ENCODE measurements at regions not wholly inside any gene's neighbourhood (a gene's known extent, or its start where the extent isn't known, plus 50 kb on each side); places are given as distances from the start of the nearest gene placed in this dataset.
A peak's percentile ranks its signal among the peaks of the same experiment; 100 is the strongest.

DNA sequence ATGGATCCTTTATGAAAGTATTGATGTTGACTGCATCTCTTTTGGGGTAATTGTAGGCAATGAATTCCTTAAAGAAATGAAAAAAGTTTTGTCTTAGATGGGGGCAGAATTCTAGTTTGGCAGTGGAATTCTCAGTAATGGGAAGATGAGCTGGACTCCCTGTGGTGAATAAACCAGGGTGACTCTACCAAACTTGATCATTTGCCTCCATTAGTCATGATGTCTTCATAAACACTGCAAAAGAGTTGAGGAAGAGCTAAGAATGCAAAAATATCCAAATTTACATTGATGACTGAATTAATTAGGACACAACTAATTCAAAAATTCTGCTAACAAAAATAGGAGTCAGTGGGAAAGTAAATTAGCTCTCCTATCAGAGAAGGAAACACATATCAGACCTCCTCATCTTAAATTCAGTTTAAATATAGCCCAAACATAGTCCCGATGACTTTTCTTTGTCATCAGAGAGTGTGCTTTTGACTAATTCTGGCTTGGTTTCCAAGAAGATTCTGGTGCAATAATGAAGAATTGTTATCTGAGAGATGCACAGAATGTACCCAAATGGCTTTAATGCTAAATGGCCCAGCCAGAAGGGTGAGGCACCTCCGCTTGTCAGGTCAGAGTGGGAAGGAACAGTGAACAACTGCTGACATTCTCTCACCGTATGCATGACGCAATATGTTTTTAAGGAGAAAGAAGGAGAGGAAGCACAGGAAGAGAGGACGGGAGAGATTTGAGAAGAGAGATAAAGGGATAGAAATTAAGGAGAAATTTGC, 525.1 kb downstream of the LMO4 start:
- H3K4me3 Mint-ChIP-seq = no peak overlapping the region
- H3K9me3 Mint-ChIP-seq = peaks cover 0 to 3% (median 0%) of the 10 kb centered on the region in 6 donors
- peaks cover 0 to 5% (median 3%) of the 10 kb centered on the region in 3 donors for H3K27me3 Mint-ChIP-seq (ENCODE audit: low read depth in 3 of 3)
- H3K27ac Mint-ChIP-seq = no peak overlapping the region
- H3K36me3 Mint-ChIP-seq = no peaks in the 10 kb centered on the region
- H3K4me1 Mint-ChIP-seq = no peaks in the 10 kb centered on the region
- DNase-seq = no peak

DNA sequence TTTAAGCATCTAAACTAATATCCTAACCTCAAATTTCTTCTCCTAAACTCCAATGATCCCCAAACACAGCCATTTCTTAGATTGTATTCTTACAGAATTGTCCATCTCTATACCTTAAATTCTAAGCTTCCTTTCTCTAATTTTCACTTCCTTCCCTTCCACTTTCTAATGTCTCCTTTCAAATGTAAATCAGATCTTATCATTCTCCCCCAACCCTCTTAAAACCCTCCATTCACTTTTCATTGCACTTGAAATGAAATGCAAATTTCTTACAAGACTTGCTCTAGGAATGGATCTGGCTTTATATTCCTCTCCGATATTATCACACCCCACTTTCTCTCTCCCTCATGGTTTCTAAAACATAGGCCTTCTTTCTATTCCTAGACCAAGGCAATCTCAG, 534.6 kb downstream of the LMO4 start:
- DNase-seq = no peak
- Mint-ChIP-seq H3K27me3 (ENCODE audit: low read depth in 3 of 3) (peaks cover 0 to 3% (median 1%) of the 10 kb centered on the region in 3 donors), H3K27ac (no peak overlapping the region), H3K36me3 (peaks cover 0 to 3% (median 0%) of the 10 kb centered on the region in 3 donors), H3K4me3 (no peak overlapping the region), H3K4me1 (peaks cover 8 to 11% of the 10 kb centered on the region in 2 donors), H3K9me3 (peaks cover 0 to 11% (median 1%) of the 10 kb centered on the region in 6 donors)

DNA sequence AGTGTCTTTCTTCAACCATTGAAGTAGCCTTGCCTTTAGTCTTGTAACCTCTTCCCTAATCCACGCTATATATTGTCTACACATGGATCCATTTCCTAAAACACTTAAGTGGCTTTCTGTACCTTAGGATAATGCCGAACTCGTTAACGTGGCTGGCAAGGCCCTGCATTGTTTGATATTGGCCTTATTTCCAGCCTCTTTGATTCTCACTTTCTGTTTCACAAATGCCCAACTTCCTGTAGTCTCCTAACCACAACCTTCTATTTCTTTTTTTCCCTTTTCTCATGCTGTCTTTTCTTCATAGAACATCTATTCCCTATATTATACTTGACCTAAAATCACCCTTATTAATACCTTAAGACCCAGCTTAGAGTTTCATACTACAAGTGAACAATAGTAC, 536.0 kb downstream of the LMO4 start:
- peaks cover 8 to 11% of the 10 kb centered on the region in 2 donors for H3K4me1 Mint-ChIP-seq
- peaks cover 0 to 3% (median 1%) of the 10 kb centered on the region in 3 donors for H3K27me3 Mint-ChIP-seq (ENCODE audit: low read depth in 3 of 3)
- peaks cover 0 to 3% (median 0%) of the 10 kb centered on the region in 3 donors for H3K36me3 Mint-ChIP-seq
- peak overlapping the region in 5 of 6 donors; percentile 0 to 78 (median 38) for H3K27ac Mint-ChIP-seq
- H3K9me3 Mint-ChIP-seq = peaks cover 0 to 11% (median 1%) of the 10 kb centered on the region in 6 donors
- H3K4me3 Mint-ChIP-seq = peak overlapping the region; percentile 22 to 45 (median 27)
- peak in 1 of 3 donors; percentile 4 for DNase-seq

DNA sequence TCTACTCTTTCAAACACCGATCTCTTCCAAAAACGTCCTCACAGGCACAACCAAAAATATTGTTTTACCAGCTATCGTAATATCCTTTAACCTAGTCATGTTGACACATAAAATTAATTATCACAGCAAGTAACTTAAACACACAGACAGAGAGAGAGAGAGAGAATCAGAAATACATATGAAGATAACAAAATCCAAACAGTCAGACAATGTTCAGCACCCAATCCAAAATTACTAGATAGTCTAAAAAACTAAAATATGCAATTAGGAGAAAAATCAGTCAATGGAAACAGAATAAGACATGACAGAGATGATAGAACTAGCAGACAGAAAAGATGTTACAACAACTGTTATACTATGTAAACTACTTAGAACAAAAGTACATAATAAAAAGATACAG, 537.7 kb downstream of the LMO4 start:
- DNase-seq = no peak
- H3K27me3 Mint-ChIP-seq (ENCODE audit: low read depth in 3 of 3) = peaks cover 0 to 6% (median 1%) of the 10 kb centered on the region in 3 donors
- H3K4me3 Mint-ChIP-seq = no peak overlapping the region
- no peak overlapping the region for H3K27ac Mint-ChIP-seq
- H3K36me3 Mint-ChIP-seq = peaks cover 0 to 3% (median 0%) of the 10 kb centered on the region in 3 donors
- peaks cover 0 to 11% (median 1%) of the 10 kb centered on the region in 6 donors for H3K9me3 Mint-ChIP-seq
- peaks cover 8 to 11% of the 10 kb centered on the region in 2 donors for H3K4me1 Mint-ChIP-seq

DNA sequence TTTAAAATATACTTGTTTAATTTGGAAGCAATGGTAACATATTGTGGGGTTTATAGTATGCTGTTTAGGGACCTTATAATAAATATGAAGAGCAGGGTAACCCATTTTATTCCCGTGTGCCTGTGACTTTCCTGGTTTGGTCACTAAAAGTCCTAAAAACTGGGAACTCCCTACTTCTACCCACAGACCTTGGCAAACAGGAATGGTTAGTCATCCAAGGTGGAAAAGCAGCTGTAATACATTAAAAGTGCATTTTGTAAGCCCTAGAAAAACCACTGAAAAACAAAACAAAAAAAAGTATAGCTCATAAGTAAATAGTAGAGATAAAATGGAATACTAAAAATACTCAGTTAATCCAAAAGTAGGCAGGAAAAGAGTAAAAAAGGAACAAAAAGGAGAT, 538.9 kb downstream of the LMO4 start:
- Mint-ChIP-seq H3K27ac (no peak overlapping the region), H3K27me3 (ENCODE audit: low read depth in 3 of 3) (peaks cover 0 to 6% (median 3%) of the 10 kb centered on the region in 3 donors), H3K4me1 (peaks cover 8 to 17% of the 10 kb centered on the region in 2 donors), H3K9me3 (peaks cover 0 to 11% (median 1%) of the 10 kb centered on the region in 6 donors), H3K36me3 (peaks cover 0 to 3% (median 0%) of the 10 kb centered on the region in 3 donors), H3K4me3 (no peak overlapping the region)
- DNase-seq = no peak

DNA sequence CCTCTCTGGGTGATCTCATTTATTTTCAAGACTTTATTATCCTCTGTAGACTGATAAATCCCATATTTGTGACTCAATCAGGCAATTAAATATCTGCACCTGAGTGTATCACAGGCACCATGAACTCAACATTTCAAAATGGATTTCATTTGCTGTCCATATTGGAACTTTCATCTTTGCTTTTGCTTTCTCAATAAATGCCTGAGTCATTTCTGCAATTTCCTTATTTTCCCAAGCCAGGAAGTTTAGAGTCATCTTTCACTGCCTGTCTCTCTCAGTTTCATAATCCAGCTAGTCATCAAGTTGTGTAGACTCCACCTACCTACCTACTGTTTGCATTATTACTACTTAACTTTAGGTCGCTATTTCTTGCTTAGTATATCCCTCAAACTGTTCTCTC, 540.9 kb downstream of the LMO4 start:
- Mint-ChIP-seq H3K9me3 (peaks cover 0 to 11% (median 0%) of the 10 kb centered on the region in 6 donors), H3K4me1 (peaks cover 5 to 11% of the 10 kb centered on the region in 2 donors), H3K27ac (no peak overlapping the region), H3K27me3 (ENCODE audit: low read depth in 3 of 3) (peaks cover 0 to 6% (median 1%) of the 10 kb centered on the region in 3 donors), H3K36me3 (peaks cover 0 to 3% (median 0%) of the 10 kb centered on the region in 3 donors), H3K4me3 (no peak overlapping the region)
- DNase-seq = no peak

DNA sequence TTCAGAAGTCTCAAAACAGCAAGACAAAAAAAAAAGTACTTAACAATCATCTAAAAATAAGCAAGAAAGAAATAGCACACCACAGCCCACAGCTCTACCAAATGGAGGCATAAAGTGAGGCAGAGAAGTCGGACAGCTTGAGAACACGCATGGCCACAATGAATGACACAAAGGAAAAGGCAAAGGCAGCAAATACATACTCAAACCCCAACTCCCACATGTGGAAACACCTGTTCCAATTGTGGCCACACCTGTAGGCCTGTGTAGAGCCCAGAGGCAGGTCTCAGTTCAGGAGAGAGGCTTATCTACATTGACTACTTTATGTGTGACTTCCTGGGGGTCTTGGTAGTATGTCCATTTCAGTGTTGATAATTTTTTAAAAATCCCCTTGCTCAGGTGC, 543.5 kb downstream of the LMO4 start:
- H3K27ac Mint-ChIP-seq = peak overlapping the region in 2 of 6 donors; percentile 40 to 67
- peak overlapping the region in 1 of 5 donors; percentile 33 for H3K4me3 Mint-ChIP-seq
- peaks cover 0 to 6% of the 10 kb centered on the region in 2 donors for H3K4me1 Mint-ChIP-seq
- H3K9me3 Mint-ChIP-seq = no peaks in the 10 kb centered on the region
- H3K27me3 Mint-ChIP-seq (ENCODE audit: low read depth in 3 of 3) = peaks cover 0 to 4% (median 1%) of the 10 kb centered on the region in 3 donors
- DNase-seq = peak in 2 of 3 donors; percentile 6 to 7
- H3K36me3 Mint-ChIP-seq = no peaks in the 10 kb centered on the region

DNA sequence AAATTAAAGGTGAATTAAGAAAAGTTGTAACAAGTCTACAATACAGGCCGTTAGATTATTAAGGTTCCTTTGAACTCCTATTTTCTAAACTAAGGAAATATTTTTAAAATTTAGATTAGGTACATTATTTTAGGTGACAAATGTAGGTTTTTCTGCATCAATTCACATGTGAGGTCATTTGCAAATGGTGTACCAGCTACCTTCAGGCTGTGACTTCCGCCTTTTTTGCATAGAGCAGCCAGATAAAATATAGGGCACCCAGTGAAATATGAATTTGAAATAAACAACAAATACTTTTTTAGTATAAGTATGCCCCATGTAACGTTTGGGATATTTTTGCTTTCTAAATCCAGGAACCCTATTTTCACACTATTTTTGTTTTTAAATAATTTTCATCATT, 544.0 kb downstream of the LMO4 start:
- no peak overlapping the region for H3K4me3 Mint-ChIP-seq
- H3K27me3 Mint-ChIP-seq (ENCODE audit: low read depth in 3 of 3) = peaks cover 0 to 2% (median 1%) of the 10 kb centered on the region in 3 donors
- H3K36me3 Mint-ChIP-seq = no peaks in the 10 kb centered on the region
- DNase-seq = no peak
- no peak overlapping the region for H3K27ac Mint-ChIP-seq
- H3K9me3 Mint-ChIP-seq = no peaks in the 10 kb centered on the region
- H3K4me1 Mint-ChIP-seq = peaks cover 0 to 6% of the 10 kb centered on the region in 2 donors

DNA sequence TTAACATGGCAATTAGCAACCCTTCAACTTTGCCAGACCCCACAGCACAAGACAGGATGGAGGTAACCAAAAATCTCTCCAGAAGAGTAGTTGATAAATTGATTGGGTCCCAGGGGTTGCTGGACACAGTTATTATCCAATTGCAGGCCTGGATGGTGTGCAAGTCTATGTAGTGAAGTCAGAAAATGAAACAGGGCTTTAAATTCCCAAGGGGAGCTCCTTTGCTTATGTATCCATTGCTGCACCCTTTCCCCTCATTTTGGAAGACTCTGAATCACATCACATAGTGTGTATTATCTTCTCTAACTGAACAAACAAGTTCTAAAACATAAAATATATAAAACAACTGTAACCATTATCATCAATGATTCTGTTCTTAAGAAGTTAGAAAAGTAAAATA, 550.2 kb downstream of the LMO4 start:
- peaks cover 0 to 3% (median 0%) of the 10 kb centered on the region in 3 donors for H3K27me3 Mint-ChIP-seq (ENCODE audit: low read depth in 3 of 3)
- H3K36me3 Mint-ChIP-seq = no peaks in the 10 kb centered on the region
- no peak overlapping the region for H3K27ac Mint-ChIP-seq
- no peak overlapping the region for H3K4me3 Mint-ChIP-seq
- H3K9me3 Mint-ChIP-seq = no peaks in the 10 kb centered on the region
- DNase-seq = no peak
- no peaks in the 10 kb centered on the region for H3K4me1 Mint-ChIP-seq

DNA sequence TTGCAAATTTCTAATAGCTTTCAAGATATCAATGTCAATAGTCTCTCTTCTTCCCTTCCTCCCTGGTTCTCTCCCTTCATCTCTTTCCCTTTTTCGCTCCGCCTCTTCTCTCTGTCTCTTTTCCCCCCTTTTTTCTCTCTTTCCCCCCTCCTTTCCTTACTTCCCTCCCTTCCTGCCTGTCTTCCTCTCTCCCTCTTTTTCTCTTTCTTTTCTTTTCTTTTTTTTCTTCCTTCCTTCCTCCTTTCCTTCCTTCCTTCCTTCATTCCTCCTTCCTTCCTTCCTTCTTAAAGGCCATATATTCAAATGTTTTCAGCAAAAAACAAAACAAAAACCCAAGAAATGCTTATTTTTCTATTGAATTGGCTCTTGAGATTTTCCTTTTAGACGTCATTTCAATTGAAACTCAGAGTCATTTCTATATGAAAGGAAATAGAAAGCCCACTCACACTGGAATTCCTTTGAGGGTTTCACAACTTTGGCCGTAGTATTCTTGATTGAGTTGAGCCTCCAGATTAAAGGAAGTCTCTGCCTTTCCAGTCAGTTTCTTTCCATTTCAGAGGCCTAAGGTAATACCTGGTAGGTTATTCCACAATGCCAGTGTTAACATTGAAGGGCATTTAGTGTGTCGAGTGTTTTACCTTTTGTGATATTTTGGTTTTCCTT, 551.5 kb downstream of the LMO4 start:
- Mint-ChIP-seq H3K36me3 (no peaks in the 10 kb centered on the region), H3K9me3 (no peaks in the 10 kb centered on the region), H3K27me3 (ENCODE audit: low read depth in 3 of 3) (peaks cover 0 to 3% (median 0%) of the 10 kb centered on the region in 3 donors), H3K27ac (no peak overlapping the region), H3K4me1 (no peaks in the 10 kb centered on the region), H3K4me3 (no peak overlapping the region)
- DNase-seq = no peak

DNA sequence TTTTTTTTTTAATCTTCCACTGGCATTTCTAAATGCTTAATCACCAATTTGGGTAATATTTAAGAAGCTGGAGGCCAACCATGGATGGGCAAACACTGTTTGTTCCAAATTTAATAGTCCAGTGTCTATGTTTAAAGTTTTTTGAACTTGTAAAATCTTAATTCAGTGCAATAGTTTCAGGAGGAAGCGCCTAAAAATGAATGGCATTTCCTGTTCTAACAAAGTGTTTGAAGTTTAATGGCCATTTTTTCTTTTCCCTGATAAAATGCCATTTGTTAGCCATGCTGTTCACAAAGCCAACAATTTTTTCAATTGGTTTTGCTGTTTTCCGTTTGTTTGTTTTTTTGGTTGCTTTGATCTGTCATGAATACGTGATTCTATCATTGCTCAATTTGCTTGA, 552.1 kb downstream of the LMO4 start:
- no peaks in the 10 kb centered on the region for H3K36me3 Mint-ChIP-seq
- no peak overlapping the region for H3K27ac Mint-ChIP-seq
- no peak overlapping the region for H3K4me3 Mint-ChIP-seq
- no peak for DNase-seq
- no peaks in the 10 kb centered on the region for H3K4me1 Mint-ChIP-seq
- peaks cover 0 to 3% (median 0%) of the 10 kb centered on the region in 3 donors for H3K27me3 Mint-ChIP-seq (ENCODE audit: low read depth in 3 of 3)
- no peaks in the 10 kb centered on the region for H3K9me3 Mint-ChIP-seq

DNA sequence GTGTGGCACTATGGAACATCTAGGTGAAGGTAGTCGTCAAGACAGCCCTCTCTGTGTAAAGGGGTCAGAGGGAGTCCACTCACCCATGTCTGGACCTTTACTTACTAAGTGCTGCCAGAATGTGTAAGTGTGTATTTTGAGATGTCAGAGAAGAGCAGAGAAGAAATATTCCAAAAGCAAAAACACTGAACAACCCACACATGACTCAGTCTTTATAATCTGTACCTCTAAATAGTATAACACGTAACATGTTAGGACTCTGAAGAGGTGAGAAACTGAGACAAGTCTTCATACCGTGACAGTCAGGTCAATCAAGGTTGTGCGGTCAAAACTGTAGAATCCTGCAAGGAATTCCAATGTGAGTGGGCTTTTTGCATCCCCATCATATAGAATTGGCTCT, 555.2 kb downstream of the LMO4 start:
- no peak overlapping the region for H3K27ac Mint-ChIP-seq
- DNase-seq = no peak
- H3K36me3 Mint-ChIP-seq = no peaks in the 10 kb centered on the region
- H3K4me1 Mint-ChIP-seq = no peaks in the 10 kb centered on the region
- no peak overlapping the region for H3K4me3 Mint-ChIP-seq
- H3K9me3 Mint-ChIP-seq = no peaks in the 10 kb centered on the region
- H3K27me3 Mint-ChIP-seq (ENCODE audit: low read depth in 3 of 3) = peaks cover 0 to 5% (median 4%) of the 10 kb centered on the region in 3 donors

DNA sequence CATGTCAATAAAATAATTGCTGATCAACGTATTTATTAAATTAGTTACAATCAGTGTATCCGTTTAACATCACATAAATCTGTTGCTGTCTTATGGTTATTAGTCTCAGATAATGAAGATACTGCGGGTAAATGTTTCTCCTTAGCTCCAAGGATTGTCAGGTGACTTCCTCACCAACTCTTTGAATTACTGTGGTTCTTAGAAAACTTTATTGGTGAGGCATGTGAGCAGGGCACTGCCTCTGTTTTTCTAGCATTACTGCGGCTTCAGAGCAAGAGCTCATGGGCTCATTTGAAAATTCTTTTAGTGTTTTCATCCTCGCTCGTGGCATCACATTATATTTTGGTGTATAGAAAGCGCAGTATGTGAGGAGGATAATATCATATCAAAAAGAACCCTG, 555.9 kb downstream of the LMO4 start:
- DNase-seq = no peak
- no peaks in the 10 kb centered on the region for H3K36me3 Mint-ChIP-seq
- H3K27me3 Mint-ChIP-seq (ENCODE audit: low read depth in 3 of 3) = peaks cover 0 to 5% (median 4%) of the 10 kb centered on the region in 3 donors
- H3K27ac Mint-ChIP-seq = no peak overlapping the region
- no peaks in the 10 kb centered on the region for H3K4me1 Mint-ChIP-seq
- no peak overlapping the region for H3K4me3 Mint-ChIP-seq
- H3K9me3 Mint-ChIP-seq = no peaks in the 10 kb centered on the region

Data from immature natural killer cell (primary cell).